Naive thymus-derived CD8-positive, alpha-beta T cell (primary cell): ENCODE measurements at regions not wholly inside any gene's neighbourhood (a gene's known extent, or its start where the extent isn't known, plus 50 kb on each side); places are given as distances from the start of the nearest gene placed in this dataset.

Experiments used
- ATAC-seq, 2 donors: fragments of 150-1000 bp; cut with Tn5 transposase in 1 of 2; sonication (Bioruptor Pico), chemical (Tn5 transposase) in 1 of 2; 1 replicate in 1 of 2; 2 replicates in 1 of 2; pipeline ENCODE4 v1.10.0; 2021; ENCODE audit warnings: mild to moderate bottlenecking in 2 of 2, moderate library complexity in 2 of 2
- POLR2A ChIA-PET: fragments of 350-600 bp; sonication (Branson Sonifier 250); formaldehyde crosslinking; loops from one replicate; lab custom pipeline; 2021; ENCODE audit warnings: antibody characterized with exemption; lab: Charles Lee
- DNase-seq, 10 donors: peaks; one replicate each; pipeline versions ENCODE4 v3.0.0 to v3.0.0-alpha.2; 2020 to 2022
- H3K27ac Mint-ChIP-seq, 10 donors: one replicate each; pipeline ENCODE4 v1.8.0; 2020 to 2022; ENCODE audit warnings: mild to moderate bottlenecking in 10 of 10, mixed read lengths in 10 of 10, moderate library complexity in 4 of 10, inconsistent platforms in 1 of 10
- H3K27me3 Mint-ChIP-seq, 5 donors: one replicate each; pipeline ENCODE4 v1.8.0; 2021 to 2022; ENCODE audit warnings: mixed read lengths in 5 of 5
- H3K36me3 Mint-ChIP-seq, 3 donors: one replicate each; pipeline ENCODE4 v1.8.0; 2020 to 2022; ENCODE audit warnings: mixed read lengths in 3 of 3, mild to moderate bottlenecking in 2 of 3, inconsistent platforms in 1 of 3
- H3K4me1 Mint-ChIP-seq, 4 donors: one replicate each; pipeline ENCODE4 v1.8.0; 2021 to 2022; ENCODE audit warnings: mixed read lengths in 4 of 4
- H3K4me3 Mint-ChIP-seq, 10 donors: one replicate each; pipeline ENCODE4 v1.8.0; 2020 to 2022; ENCODE audit warnings: mild to moderate bottlenecking in 10 of 10, mixed read lengths in 10 of 10, moderate library complexity in 6 of 10, inconsistent platforms in 1 of 10
- H3K9me3 Mint-ChIP-seq, 9 donors: one replicate each; pipeline ENCODE4 v1.8.0; 2020 to 2022; ENCODE audit warnings: mixed read lengths in 9 of 9, mild to moderate bottlenecking in 3 of 9, inconsistent platforms in 1 of 9, moderate library complexity in 1 of 9

DNA sequence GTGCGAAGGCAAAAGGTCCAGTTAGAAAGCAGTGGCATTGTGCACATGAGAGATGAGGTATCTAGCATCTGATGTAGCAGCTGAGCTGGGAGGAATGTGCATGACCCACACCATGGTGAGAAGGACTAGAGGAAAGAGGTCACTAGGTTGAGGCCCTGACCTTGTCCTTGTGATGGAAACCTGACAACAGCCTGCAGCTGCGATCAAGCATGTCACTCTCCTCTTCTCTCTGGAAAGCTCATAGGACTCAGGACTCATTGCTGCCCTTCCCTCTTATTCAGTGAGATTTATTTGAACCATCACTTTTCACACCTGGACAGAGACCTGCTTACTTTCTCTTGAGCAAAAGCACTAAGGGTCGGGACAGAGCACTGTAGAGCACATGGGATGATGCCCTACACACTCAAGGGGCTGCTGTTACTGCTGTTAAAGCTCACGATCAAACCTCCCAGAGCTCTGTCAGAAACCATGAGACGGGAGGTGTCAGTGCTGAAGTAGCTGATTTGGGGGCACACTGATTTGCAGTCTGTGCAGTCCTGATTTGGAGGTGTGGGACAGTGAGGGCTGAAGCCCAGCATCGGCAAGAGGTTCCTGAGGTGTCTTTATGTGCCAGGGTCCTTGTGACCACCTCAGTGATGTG, 104.3 kb downstream of the VPREB1 start:
- H3K4me1 Mint-ChIP-seq, result peaks cover 2 to 20% (median 7%) of the 10 kb centered on the region in 4 donors

GRCh38 chr22:22349455-22349836, 104.9 kb downstream of the VPREB1 start:
- no peaks in the 10 kb centered on the region for H3K9me3 Mint-ChIP-seq
- POLR2A ChIA-PET, result no interaction called here
- no peak overlapping the region for H3K4me3 Mint-ChIP-seq
- H3K27ac Mint-ChIP-seq, result no peak overlapping the region
- ATAC-seq (no peak), DNase-seq (no peak)
- peaks cover 2 to 19% (median 7%) of the 10 kb centered on the region in 4 donors for H3K4me1 Mint-ChIP-seq
- H3K36me3 Mint-ChIP-seq, result no peaks in the 10 kb centered on the region
- peaks cover 10 to 40% (median 18%) of the 10 kb centered on the region in 5 donors for H3K27me3 Mint-ChIP-seq

More for the DNA sequence above, 104.3 kb downstream of the VPREB1 start:
- POLR2A ChIA-PET, result no interaction called here
- no peak for ATAC-seq
- H3K36me3 Mint-ChIP-seq, result no peaks in the 10 kb centered on the region
- no peak overlapping the region for H3K27ac Mint-ChIP-seq
- DNase-seq, result no peak
- H3K27me3 Mint-ChIP-seq, result peaks cover 10 to 35% (median 16%) of the 10 kb centered on the region in 5 donors
- no peak overlapping the region for H3K4me3 Mint-ChIP-seq
- no peaks in the 10 kb centered on the region for H3K9me3 Mint-ChIP-seq

DNA sequence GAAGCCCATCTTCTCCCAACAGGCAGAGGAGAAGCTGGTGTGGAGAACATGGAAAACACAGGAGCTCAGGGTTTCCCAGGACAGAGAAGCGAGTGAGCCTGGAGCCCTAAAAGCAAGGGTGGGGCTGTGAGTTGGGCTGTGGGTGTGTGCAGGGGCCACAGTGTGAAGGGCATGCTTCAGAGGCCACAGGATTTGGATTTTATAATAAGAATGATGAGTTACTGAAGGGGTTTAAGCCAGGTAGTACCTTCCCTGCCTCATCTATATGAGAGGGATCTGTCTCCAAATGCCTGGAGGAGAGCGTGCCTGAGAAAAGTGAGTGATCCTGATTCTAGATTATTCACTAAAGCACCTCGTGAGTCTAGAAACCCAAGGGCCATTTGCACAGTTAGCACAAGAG, 106.8 kb downstream of the VPREB1 start:
- H3K27me3 Mint-ChIP-seq, result peaks cover 17 to 51% (median 25%) of the 10 kb centered on the region in 5 donors
- ATAC-seq (no peak), DNase-seq (no peak)
- no peak overlapping the region for H3K4me3 Mint-ChIP-seq
- H3K9me3 Mint-ChIP-seq, result no peaks in the 10 kb centered on the region
- H3K27ac Mint-ChIP-seq, result no peak overlapping the region
- POLR2A ChIA-PET, result no interaction called here
- H3K36me3 Mint-ChIP-seq, result no peaks in the 10 kb centered on the region
- peaks cover 1 to 19% (median 6%) of the 10 kb centered on the region in 4 donors for H3K4me1 Mint-ChIP-seq

DNA sequence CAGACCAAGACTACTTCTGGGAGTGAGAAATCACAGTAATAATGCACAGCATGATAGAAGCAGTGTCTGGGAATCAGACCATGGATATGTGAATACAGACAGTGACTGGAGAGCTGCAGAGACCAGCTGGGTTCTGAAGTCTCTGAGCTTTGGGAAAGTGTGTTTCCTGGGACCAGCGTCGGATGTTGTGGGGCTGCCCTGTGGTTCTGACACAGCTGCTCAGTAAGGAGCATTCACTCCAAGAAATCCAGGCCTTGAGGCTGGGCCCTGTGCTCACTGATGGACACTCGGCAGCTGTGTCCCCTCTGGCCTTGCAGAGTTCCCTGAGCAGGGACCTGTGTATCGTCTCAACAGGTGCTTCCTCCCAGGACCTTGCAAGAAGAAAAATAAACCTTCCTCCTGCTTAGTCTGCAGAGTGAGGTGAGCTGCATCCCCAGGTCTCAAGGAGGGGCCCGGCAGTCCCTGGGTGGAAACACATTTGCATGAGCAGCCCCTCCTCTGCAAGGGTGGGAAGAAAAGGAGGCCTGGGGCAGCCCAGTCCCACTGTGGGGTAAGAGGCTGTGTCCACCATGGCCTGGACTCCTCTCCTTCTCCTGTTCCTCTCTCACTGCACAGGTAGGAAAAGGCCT, 107.9 kb downstream of the VPREB1 start:
- ATAC-seq (no peak), DNase-seq (no peak)
- Mint-ChIP-seq H3K4me3 (peak overlapping the region in 1 of 10 donors; percentile 15), H3K9me3 (no peaks in the 10 kb centered on the region), H3K27me3 (peaks cover 19 to 55% (median 35%) of the 10 kb centered on the region in 5 donors), H3K4me1 (peaks cover 3 to 28% (median 12%) of the 10 kb centered on the region in 4 donors), H3K27ac (no peak overlapping the region), H3K36me3 (no peaks in the 10 kb centered on the region)
- POLR2A ChIA-PET, result no interaction called here

- Mint-ChIP-seq H3K4me1 (peaks cover 3 to 36% (median 6%) of the 10 kb centered on the region in 4 donors), H3K27ac (peak overlapping the region in 2 of 10 donors; percentile 12 to 28), H3K36me3 (no peaks in the 10 kb centered on the region), H3K27me3 (peaks cover 24 to 60% (median 28%) of the 10 kb centered on the region in 5 donors), H3K4me3 (no peak overlapping the region), H3K9me3 (no peaks in the 10 kb centered on the region)
- POLR2A ChIA-PET, result no interaction called here
- DNase-seq (no peak), ATAC-seq (no peak)
Observed at GRCh38 chr22:22355096-22355834, 110.7 kb downstream of the VPREB1 start.

DNA sequence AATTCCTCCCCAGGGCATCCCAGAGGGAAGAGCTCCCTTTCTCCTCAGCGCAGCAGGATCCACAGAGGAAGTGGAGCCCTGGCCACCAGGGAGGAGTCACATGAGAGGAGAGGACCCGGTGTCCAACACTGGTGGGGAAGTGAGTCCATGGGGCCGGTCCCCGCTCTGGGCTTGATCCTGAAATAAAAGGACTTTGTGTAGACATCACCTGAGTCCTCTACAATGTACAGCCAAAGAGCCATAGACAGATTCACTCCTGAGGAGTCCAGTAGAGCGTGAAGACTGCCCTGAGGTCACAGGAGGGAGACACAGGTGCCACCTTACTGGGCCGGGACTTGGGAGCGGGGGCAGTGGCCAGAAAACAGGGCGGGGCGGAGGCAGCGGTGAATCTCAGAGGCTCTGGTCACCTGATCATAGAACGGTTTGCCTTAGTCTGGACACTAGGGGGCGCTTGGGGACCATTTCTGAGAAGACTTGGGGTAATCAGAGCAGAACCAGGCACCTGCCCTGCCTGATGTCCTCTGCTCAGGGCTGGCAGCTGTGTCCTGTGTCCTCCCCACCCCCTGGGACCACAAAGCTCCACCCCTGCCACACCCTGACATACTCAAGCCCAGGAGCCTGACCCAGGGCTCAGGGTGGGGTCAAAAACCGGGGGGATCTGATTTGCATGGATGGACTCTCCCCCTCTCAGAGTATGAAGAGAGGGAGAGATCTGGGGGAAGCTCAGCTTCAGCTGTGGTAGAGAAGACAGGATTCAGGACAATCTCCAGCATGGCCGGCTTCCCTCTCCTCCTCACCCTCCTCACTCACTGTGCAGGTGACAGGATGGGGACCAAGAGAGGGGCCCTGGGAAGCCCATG, 112.7 kb downstream of the VPREB1 start:
- DNase-seq, result peak; percentile 30 to 80 (median 58)
- Mint-ChIP-seq H3K4me3 (peak overlapping the region in 1 of 10 donors; percentile 4), H3K36me3 (no peaks in the 10 kb centered on the region), H3K27ac (peak overlapping the region in 1 of 10 donors; percentile 40), H3K27me3 (peaks cover 29 to 69% (median 30%) of the 10 kb centered on the region in 5 donors), H3K9me3 (no peaks in the 10 kb centered on the region), H3K4me1 (peaks cover 3 to 32% (median 6%) of the 10 kb centered on the region in 4 donors)
- peak; percentile 79 to 87 for ATAC-seq
- POLR2A ChIA-PET, result no interaction called here

- H3K4me3 Mint-ChIP-seq, result no peak overlapping the region
- H3K9me3 Mint-ChIP-seq, result no peaks in the 10 kb centered on the region
- H3K4me1 Mint-ChIP-seq, result peaks cover 3 to 35% (median 6%) of the 10 kb centered on the region in 4 donors
- H3K27me3 Mint-ChIP-seq, result peaks cover 29 to 64% (median 33%) of the 10 kb centered on the region in 5 donors
- no peaks in the 10 kb centered on the region for H3K36me3 Mint-ChIP-seq
- ATAC-seq (no peak), DNase-seq (no peak)
- no peak overlapping the region for H3K27ac Mint-ChIP-seq
- POLR2A ChIA-PET, result no interaction called here
Observed at GRCh38 chr22:22358152-22358551, 113.6 kb downstream of the VPREB1 start.

- POLR2A ChIA-PET, result no interaction called here
- ATAC-seq, result no peak
- Mint-ChIP-seq H3K27me3 (peaks cover 26 to 58% (median 34%) of the 10 kb centered on the region in 5 donors), H3K27ac (no peak overlapping the region), H3K4me3 (no peak overlapping the region), H3K4me1 (peaks cover 3 to 33% (median 6%) of the 10 kb centered on the region in 4 donors), H3K9me3 (no peaks in the 10 kb centered on the region), H3K36me3 (no peaks in the 10 kb centered on the region)
- no peak for DNase-seq
Observed at GRCh38 chr22:22358686-22359085, 114.1 kb downstream of the VPREB1 start.

DNA sequence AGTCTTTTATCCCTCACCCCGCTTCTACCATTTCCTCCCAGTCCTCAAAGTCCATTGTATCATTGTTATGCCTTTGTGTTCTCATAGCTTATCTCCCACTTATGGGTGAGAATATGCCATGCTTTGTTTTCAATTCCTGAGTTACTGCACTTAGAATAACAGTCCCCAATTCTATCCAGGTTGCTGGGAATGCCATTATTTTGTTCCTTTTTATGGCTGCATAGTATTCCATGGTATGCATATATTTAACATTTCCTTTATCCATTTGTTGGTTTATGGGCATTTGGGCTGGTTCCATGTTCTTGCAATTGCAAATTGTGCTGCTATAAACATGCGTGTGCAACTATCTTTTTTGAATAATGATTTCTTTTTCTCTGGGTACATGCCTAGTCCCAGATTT, 114.9 kb downstream of the VPREB1 start:
- H3K4me1 Mint-ChIP-seq, result peaks cover 3 to 33% (median 6%) of the 10 kb centered on the region in 4 donors
- POLR2A ChIA-PET, result no interaction called here
- ATAC-seq (no peak), DNase-seq (no peak)
- no peaks in the 10 kb centered on the region for H3K36me3 Mint-ChIP-seq
- no peak overlapping the region for H3K4me3 Mint-ChIP-seq
- no peak overlapping the region for H3K27ac Mint-ChIP-seq
- no peaks in the 10 kb centered on the region for H3K9me3 Mint-ChIP-seq
- peaks cover 25 to 58% (median 40%) of the 10 kb centered on the region in 5 donors for H3K27me3 Mint-ChIP-seq

DNA sequence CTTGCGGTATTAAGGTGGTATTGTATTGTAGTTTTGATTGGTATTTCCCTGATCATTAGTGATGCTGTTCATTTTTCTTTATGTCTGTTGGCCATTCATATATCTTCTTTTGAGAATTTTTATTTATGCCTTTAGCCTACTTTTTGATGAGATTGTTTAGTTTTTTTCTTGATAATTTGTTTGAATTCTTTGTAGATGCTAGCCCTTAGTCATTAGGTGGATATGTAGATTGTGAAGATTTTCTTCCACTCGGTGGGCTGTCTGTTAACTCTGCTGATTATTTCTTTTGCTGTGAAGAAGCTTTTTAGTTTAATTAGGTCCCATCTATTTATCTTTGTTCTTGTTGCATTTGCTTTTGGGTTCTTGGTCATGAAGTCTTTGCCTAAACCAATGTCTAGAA, 115.4 kb downstream of the VPREB1 start:
- H3K27me3 Mint-ChIP-seq, result peaks cover 23 to 56% (median 39%) of the 10 kb centered on the region in 5 donors
- no peaks in the 10 kb centered on the region for H3K9me3 Mint-ChIP-seq

GRCh38 chr22:22362311-22362710, 117.7 kb downstream of the VPREB1 start:
- no peak overlapping the region for H3K4me3 Mint-ChIP-seq
- H3K9me3 Mint-ChIP-seq, result no peaks in the 10 kb centered on the region
- H3K36me3 Mint-ChIP-seq, result no peaks in the 10 kb centered on the region
- POLR2A ChIA-PET, result no interaction called here
- peaks cover 0 to 31% (median under 1%) of the 10 kb centered on the region in 4 donors for H3K4me1 Mint-ChIP-seq
- DNase-seq, result no peak
- peaks cover 21 to 52% (median 34%) of the 10 kb centered on the region in 5 donors for H3K27me3 Mint-ChIP-seq
- no peak overlapping the region for H3K27ac Mint-ChIP-seq
- ATAC-seq, result no peak

More for the DNA sequence above, 115.4 kb downstream of the VPREB1 start:
- H3K36me3 Mint-ChIP-seq, result no peaks in the 10 kb centered on the region
- ATAC-seq (no peak), DNase-seq (no peak)
- POLR2A ChIA-PET, result no interaction called here
- peaks cover 3 to 33% (median 6%) of the 10 kb centered on the region in 4 donors for H3K4me1 Mint-ChIP-seq
- H3K4me3 Mint-ChIP-seq, result no peak overlapping the region
- no peak overlapping the region for H3K27ac Mint-ChIP-seq

- ATAC-seq (no peak), DNase-seq (no peak)
- Mint-ChIP-seq H3K27me3 (peaks cover 23 to 54% (median 34%) of the 10 kb centered on the region in 5 donors), H3K27ac (no peak overlapping the region), H3K4me3 (no peak overlapping the region), H3K36me3 (no peaks in the 10 kb centered on the region), H3K4me1 (peaks cover 0 to 27% (median 0%) of the 10 kb centered on the region in 4 donors), H3K9me3 (no peaks in the 10 kb centered on the region)
- POLR2A ChIA-PET, result no interaction called here
Observed at GRCh38 chr22:22362936-22363335, 118.3 kb downstream of the VPREB1 start.
